Thyroid gland (tissue), 4 donors: ENCODE measurements at regions not wholly inside any gene's neighbourhood (a gene's known extent, or its start where the extent isn't known, plus 50 kb on each side); places are given as distances from the start of the nearest gene placed in this dataset.

Experiments used
- POLR2A ChIP-seq, 2 donors: fragments of 450-650 bp; IDR thresholded peaks; one replicate each; pipeline ENCODE4 v1.6.1; 2017; ENCODE audit warnings: antibody characterized with exemption in 2 of 2, mild to moderate bottlenecking in 2 of 2, moderate library complexity in 1 of 2
- TF ChIP-seq, protein P1 (sequence below), 6 experiments: fragments of 200-600 bp in 3 of 6; fragments of 450-650 bp in 3 of 6; sonication (generic) in 3 of 6; IDR thresholded peaks; one replicate each; pipeline ENCODE4 v1.5.1; 2016 to 2019; ENCODE audit warnings: antibody characterized with exemption in 6 of 6, mild to moderate bottlenecking in 2 of 6, inconsistent platforms in 1 of 6, moderate library complexity in 1 of 6

DNA sequence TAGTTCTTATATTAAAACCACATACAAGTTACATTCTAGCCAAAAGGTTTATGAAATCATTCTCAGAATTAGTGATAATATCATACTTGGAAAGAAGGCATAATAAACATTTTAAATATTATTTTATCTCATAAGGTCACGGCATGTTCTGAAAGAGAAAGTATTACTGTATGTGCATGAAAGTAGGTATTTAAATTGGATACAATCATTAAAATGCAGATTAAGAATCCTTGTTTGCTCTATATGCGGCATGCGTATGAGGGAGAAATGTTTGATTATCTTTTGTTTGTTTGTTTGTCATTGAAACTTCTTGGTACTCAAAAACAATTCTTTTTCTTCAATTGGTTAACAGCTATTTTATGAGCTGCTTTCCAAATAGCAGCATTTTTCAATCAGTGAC is 183.9 kb upstream of the TLL1 start:
- TF ChIP-seq, protein P1, sequence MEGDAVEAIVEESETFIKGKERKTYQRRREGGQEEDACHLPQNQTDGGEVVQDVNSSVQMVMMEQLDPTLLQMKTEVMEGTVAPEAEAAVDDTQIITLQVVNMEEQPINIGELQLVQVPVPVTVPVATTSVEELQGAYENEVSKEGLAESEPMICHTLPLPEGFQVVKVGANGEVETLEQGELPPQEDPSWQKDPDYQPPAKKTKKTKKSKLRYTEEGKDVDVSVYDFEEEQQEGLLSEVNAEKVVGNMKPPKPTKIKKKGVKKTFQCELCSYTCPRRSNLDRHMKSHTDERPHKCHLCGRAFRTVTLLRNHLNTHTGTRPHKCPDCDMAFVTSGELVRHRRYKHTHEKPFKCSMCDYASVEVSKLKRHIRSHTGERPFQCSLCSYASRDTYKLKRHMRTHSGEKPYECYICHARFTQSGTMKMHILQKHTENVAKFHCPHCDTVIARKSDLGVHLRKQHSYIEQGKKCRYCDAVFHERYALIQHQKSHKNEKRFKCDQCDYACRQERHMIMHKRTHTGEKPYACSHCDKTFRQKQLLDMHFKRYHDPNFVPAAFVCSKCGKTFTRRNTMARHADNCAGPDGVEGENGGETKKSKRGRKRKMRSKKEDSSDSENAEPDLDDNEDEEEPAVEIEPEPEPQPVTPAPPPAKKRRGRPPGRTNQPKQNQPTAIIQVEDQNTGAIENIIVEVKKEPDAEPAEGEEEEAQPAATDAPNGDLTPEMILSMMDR (IDR thresholded peaks at IDR 0.05), result no peak
- no peak for TF ChIP-seq POLR2A (IDR thresholded peaks at IDR 0.05)
